ENCODE measurements at regions not wholly inside any gene's neighbourhood (a gene's known extent, or its start where the extent isn't known, plus 50 kb on each side); places are given as distances from the start of the nearest gene placed in this dataset.

GRCh38 chr3:67808906-67809305 lies 154.5 kb upstream of the SUCLG2 start:
- H3K4me3 ChIP-seq (ENCODE audit: low read depth, low read length), result no peak overlapping the region
- no peak for TF ChIP-seq CTCF (IDR thresholded peaks at IDR 0.05; ENCODE audit: insufficient read depth, low read depth, low read length)
- no peak for DNase-seq (ENCODE audit: low read depth)

GRCh38 chr3:67804578-67804977 lies 150.2 kb upstream of the SUCLG2 start:
- H3K4me3 ChIP-seq (ENCODE audit: low read depth, low read length), result no peak overlapping the region
- TF ChIP-seq CTCF (IDR thresholded peaks at IDR 0.05; ENCODE audit: insufficient read depth, low read depth, low read length), result no peak
- no peak for DNase-seq (ENCODE audit: low read depth)

- peak; percentile 85 for DNase-seq (ENCODE audit: low read depth)
- H3K4me3 ChIP-seq (ENCODE audit: low read depth, low read length), result no peak overlapping the region
- TF ChIP-seq CTCF (IDR thresholded peaks at IDR 0.05; ENCODE audit: insufficient read depth, low read depth, low read length), result peak; percentile 10
Observed at GRCh38 chr3:67804089-67804488, 149.7 kb upstream of the SUCLG2 start.

- no peak overlapping the region for H3K4me3 ChIP-seq (ENCODE audit: low read depth, low read length)
- DNase-seq (ENCODE audit: low read depth), result no peak
- TF ChIP-seq CTCF (IDR thresholded peaks at IDR 0.05; ENCODE audit: insufficient read depth, low read depth, low read length), result no peak
Observed at GRCh38 chr3:67798412-67798811, 144.0 kb upstream of the SUCLG2 start.

- H3K4me3 ChIP-seq (ENCODE audit: low read depth, low read length), result no peak overlapping the region
- no peak for DNase-seq (ENCODE audit: low read depth)
- TF ChIP-seq CTCF (IDR thresholded peaks at IDR 0.05; ENCODE audit: insufficient read depth, low read depth, low read length), result no peak
Observed at GRCh38 chr3:67791620-67792019, 137.2 kb upstream of the SUCLG2 start.

- no peak overlapping the region for H3K4me3 ChIP-seq (ENCODE audit: low read depth, low read length)
- TF ChIP-seq CTCF (IDR thresholded peaks at IDR 0.05; ENCODE audit: insufficient read depth, low read depth, low read length), result peak; percentile 85
- DNase-seq (ENCODE audit: low read depth), result peak; percentile 74
Observed at GRCh38 chr3:67790043-67790442, 135.6 kb upstream of the SUCLG2 start.

- H3K4me3 ChIP-seq (ENCODE audit: low read depth, low read length), result no peak overlapping the region
- no peak for DNase-seq (ENCODE audit: low read depth)
- TF ChIP-seq CTCF (IDR thresholded peaks at IDR 0.05; ENCODE audit: insufficient read depth, low read depth, low read length), result no peak
Observed at GRCh38 chr3:67788396-67788795, 134.0 kb upstream of the SUCLG2 start.
